OCI-LY7 (cell line): ENCODE measurements at regions not wholly inside any gene's neighbourhood (a gene's known extent, or its start where the extent isn't known, plus 50 kb on each side); places are given as distances from the start of the nearest gene placed in this dataset.

Experiments used
- BruUV-seq: library from RNA; stranded (reverse); fragments of 400-500 nt; replicated peaks from 2 replicates; lab custom pipeline; 2021; lab: Mats Ljungman, UMichigan
- CTCF ChIA-PET: fragments of 300-600 bp; sonication (Branson Sonifier 250); formaldehyde crosslinking; loops from one replicate; lab custom pipeline; 2022; ENCODE audit warnings: antibody characterized with exemption; ENCODE audit not compliant: unreplicated experiment; lab: Charles Lee
- POLR2A ChIA-PET: fragments of 300-600 bp; sonication (Branson Sonifier 250); formaldehyde crosslinking; loops from one replicate; lab custom pipeline; 2022; ENCODE audit warnings: antibody characterized with exemption; lab: Charles Lee
- DNase-seq: peaks from one replicate; pipeline ENCODE4 v3.0.0-alpha.2; 2015; ENCODE audit warnings: low spot score
- H2AFZ ChIP-seq: fragments of 200-600 bp; sonication (generic), shearing (Covaris generic); 2 replicates; pipeline ENCODE4 v1.6.1; 2014; ENCODE audit warnings: mild to moderate bottlenecking, antibody characterized with exemption, low read length, moderate library complexity
- H3K27ac ChIP-seq: fragments of 200-600 bp; sonication (generic); 2 replicates; pipeline ENCODE4 v1.5.1; 2014; ENCODE audit warnings: mixed run types, low read depth, mild to moderate bottlenecking, moderate library complexity, low read length, inconsistent platforms; ENCODE audit not compliant: poor library complexity, severe bottlenecking
- H3K36me3 ChIP-seq: fragments of 200-600 bp; sonication (generic); 2 replicates; pipeline ENCODE4 v1.6.1; 2014; ENCODE audit warnings: mild to moderate bottlenecking, antibody characterized with exemption, low read length, moderate library complexity, mixed read lengths; ENCODE audit not compliant: insufficient read depth
- H3K4me1 ChIP-seq: fragments of 200-600 bp; sonication (generic); 2 replicates; pipeline ENCODE4 v1.5.1; 2014; ENCODE audit warnings: mild to moderate bottlenecking, low read length; ENCODE audit not compliant: insufficient read depth, poor library complexity, severe bottlenecking
- H3K4me2 ChIP-seq: fragments of 200-600 bp; sonication (generic); 2 replicates; pipeline ENCODE4 v1.6.1; 2014; ENCODE audit warnings: mild to moderate bottlenecking, low read length
- H3K4me3 ChIP-seq: fragments of 200-600 bp; sonication (generic); 2 replicates; pipeline ENCODE4 v1.5.1; 2014; ENCODE audit warnings: mild to moderate bottlenecking, low read depth, low read length; ENCODE audit not compliant: poor library complexity, severe bottlenecking
- H3K79me2 ChIP-seq: fragments of 200-600 bp; sonication (generic); 2 replicates; pipeline ENCODE4 v1.6.1; 2016; ENCODE audit warnings: low read depth, mild to moderate bottlenecking, low read length, moderate library complexity, mixed read lengths; ENCODE audit not compliant: insufficient read depth
- H3K9me2 ChIP-seq: fragments of 200-600 bp; sonication (generic); 2 replicates; pipeline ENCODE4 v1.6.1; 2016; ENCODE audit warnings: mild to moderate bottlenecking, low read length, mixed read lengths; ENCODE audit not compliant: insufficient read depth
- H3K9me3 ChIP-seq: fragments of 200-600 bp; sonication (generic); 2 replicates; pipeline ENCODE4 v1.6.1; 2014; ENCODE audit warnings: mild to moderate bottlenecking, mixed run types, low read length, mixed read lengths
- H4K20me1 ChIP-seq: fragments of 200-600 bp; sonication (generic); 2 replicates; pipeline ENCODE4 v1.6.1; 2014; ENCODE audit warnings: mild to moderate bottlenecking, antibody characterized with exemption, low read length, moderate library complexity, mixed read lengths; ENCODE audit not compliant: insufficient read depth
- EZH2phosphoT487 ChIP-seq: fragments of 200-600 bp; sonication (generic); IDR thresholded peaks from 2 replicates; pipeline ENCODE4 v1.6.1; 2018; ENCODE audit warnings: low read depth, borderline replicate concordance, mild to moderate bottlenecking, mixed run types, antibody characterized with exemption, low read length, moderate library complexity, mixed read lengths
- intact Hi-C: fragments of 100-400 bp; cut with micrococcal nuclease; formaldehyde crosslinking; loops from one replicate; pipeline ENCODE4 v1.10.0; 2022; ENCODE audit not compliant: unreplicated experiment
- TF ChIP-seq, protein P1 (sequence below): fragments of 200-600 bp; sonication (generic); conservative IDR thresholded peaks from 2 replicates; pipeline ENCODE4 v1.5.1; 2014; ENCODE audit warnings: mild to moderate bottlenecking, antibody characterized with exemption, low read length, moderate library complexity, mixed read lengths

DNA sequence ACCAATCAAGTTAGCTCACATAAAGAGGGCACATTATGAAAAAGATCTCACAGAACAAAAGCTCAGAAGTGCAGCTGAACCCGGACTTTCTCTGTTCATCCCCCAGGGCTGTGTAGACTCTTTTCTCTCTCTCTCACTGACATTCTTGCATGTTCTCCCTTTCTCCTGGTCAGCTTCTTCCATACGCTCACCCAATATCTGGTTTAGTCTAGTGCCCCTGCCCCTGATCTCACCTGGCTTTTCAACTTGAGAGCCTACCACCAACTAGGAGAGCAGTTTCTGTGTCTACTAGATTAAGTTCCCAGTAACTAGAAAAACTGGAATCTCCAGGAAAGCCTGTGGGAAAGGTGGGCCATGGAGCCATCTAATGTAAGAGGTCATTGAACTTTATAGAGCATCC is 126.9 kb upstream of the GRIK3 start:
- Histone ChIP-seq H3K4me3 (no peak overlapping the region), H4K20me1 (no peaks in the 10 kb centered on the region), H3K4me1 (no peaks in the 10 kb centered on the region), H2AFZ (no peak overlapping the region), H3K9me2 (no peaks in the 10 kb centered on the region), H3K79me2 (no peaks in the 10 kb centered on the region), H3K4me2 (no peak overlapping the region), H3K36me3 (no peaks in the 10 kb centered on the region), H3K27ac (no peak overlapping the region), H3K9me3 (no peaks in the 10 kb centered on the region)
- intact Hi-C loops, result no loop called here
- no peak for DNase-seq
- TF ChIP-seq, protein P1, sequence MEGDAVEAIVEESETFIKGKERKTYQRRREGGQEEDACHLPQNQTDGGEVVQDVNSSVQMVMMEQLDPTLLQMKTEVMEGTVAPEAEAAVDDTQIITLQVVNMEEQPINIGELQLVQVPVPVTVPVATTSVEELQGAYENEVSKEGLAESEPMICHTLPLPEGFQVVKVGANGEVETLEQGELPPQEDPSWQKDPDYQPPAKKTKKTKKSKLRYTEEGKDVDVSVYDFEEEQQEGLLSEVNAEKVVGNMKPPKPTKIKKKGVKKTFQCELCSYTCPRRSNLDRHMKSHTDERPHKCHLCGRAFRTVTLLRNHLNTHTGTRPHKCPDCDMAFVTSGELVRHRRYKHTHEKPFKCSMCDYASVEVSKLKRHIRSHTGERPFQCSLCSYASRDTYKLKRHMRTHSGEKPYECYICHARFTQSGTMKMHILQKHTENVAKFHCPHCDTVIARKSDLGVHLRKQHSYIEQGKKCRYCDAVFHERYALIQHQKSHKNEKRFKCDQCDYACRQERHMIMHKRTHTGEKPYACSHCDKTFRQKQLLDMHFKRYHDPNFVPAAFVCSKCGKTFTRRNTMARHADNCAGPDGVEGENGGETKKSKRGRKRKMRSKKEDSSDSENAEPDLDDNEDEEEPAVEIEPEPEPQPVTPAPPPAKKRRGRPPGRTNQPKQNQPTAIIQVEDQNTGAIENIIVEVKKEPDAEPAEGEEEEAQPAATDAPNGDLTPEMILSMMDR, result no peak
- TF ChIP-seq EZH2phosphoT487, result no peak
- no TSS peak for BruUV-seq
- ChIA-PET CTCF (no interaction called here), POLR2A (interaction anchor here (1.1 kb wide), 1 partner anchor 11 kb away, joined by 4 read pairs; no protein-coding TSS in a partner anchor)

DNA sequence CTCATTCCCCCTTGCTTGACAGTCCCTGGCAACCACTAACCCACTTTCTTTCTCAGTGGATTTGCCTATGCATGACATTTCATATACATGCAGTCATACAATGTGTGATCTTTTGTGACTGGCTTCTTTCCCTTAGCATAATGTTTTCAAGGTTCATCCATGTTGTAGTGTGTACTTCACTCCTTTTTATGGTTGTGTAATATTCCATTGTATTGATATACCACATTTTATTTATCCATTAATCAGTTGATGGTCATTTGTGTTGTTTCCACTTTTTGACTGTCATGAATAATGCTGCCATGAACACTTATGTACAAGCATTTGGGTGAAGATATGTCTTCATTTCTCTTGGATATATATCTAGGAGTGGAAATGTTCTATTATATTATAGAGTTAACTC is 127.7 kb upstream of the GRIK3 start:
- Histone ChIP-seq H3K4me3 (no peak overlapping the region), H3K9me3 (no peaks in the 10 kb centered on the region), H3K36me3 (no peaks in the 10 kb centered on the region), H3K4me1 (no peaks in the 10 kb centered on the region), H4K20me1 (no peaks in the 10 kb centered on the region), H3K4me2 (no peak overlapping the region), H3K27ac (no peak overlapping the region), H3K9me2 (no peaks in the 10 kb centered on the region), H2AFZ (no peak overlapping the region), H3K79me2 (no peaks in the 10 kb centered on the region)
- ChIA-PET CTCF (no interaction called here), POLR2A (no interaction called here)
- TF ChIP-seq EZH2phosphoT487, result no peak
- TF ChIP-seq, protein P1, result no peak
- BruUV-seq, result no TSS peak
- intact Hi-C loops, result no loop called here
- no peak for DNase-seq

DNA sequence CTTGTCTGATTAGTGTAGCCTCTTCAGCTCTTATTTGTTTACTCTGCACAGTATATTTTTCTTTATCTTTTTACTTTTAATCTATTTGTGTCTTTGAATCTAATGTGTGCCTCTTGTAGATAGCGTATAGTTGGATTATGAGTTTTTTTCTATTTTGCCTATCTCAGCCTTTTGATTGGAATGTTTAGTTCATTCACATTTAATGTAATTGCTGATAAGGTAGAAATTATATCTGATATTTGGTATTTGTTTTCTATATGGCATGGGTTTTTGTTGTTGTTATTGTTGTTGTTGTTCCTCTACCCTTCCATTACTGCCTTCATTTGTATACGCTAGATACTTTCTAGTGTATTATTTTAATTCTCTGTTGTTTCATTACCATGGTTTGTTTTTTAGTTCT is 131.7 kb upstream of the GRIK3 start:
- no peaks in the 10 kb centered on the region for H3K36me3 ChIP-seq
- no TSS peak for BruUV-seq
- CTCF ChIA-PET, result no interaction called here

More for the DNA sequence above, 131.7 kb upstream of the GRIK3 start:
- Histone ChIP-seq H3K79me2 (no peaks in the 10 kb centered on the region), H3K4me1 (no peaks in the 10 kb centered on the region), H2AFZ (no peak overlapping the region), H3K9me3 (no peaks in the 10 kb centered on the region), H3K27ac (no peak overlapping the region), H4K20me1 (no peaks in the 10 kb centered on the region), H3K4me2 (no peak overlapping the region), H3K4me3 (no peak overlapping the region), H3K9me2 (no peaks in the 10 kb centered on the region)
- no peak for DNase-seq
- TF ChIP-seq, protein P1, result no peak
- TF ChIP-seq EZH2phosphoT487, result no peak
- POLR2A ChIA-PET, result no interaction called here
- intact Hi-C loops, result no loop called here
